SU-DHL-6 (cell line): ENCODE measurements at regions not wholly inside any gene's neighbourhood (a gene's known extent, or its start where the extent isn't known, plus 50 kb on each side); places are given as distances from the start of the nearest gene placed in this dataset.

Experiments used
- EZH2phosphoT487 ChIP-seq: fragments of 200-600 bp; sonication (generic), shearing (Covaris generic); conservative IDR thresholded peaks from 2 replicates; pipeline ENCODE4 v1.6.1; 2018; ENCODE audit warnings: mild to moderate bottlenecking, antibody characterized with exemption, low read length, moderate library complexity, mixed read lengths
- TF ChIP-seq, protein P1 (sequence below): fragments of 200-600 bp; sonication (generic); IDR thresholded peaks from one replicate; pipeline ENCODE4 v1.5.1; 2017; ENCODE audit warnings: antibody characterized with exemption, mild to moderate bottlenecking, low read length, moderate library complexity; ENCODE audit not compliant: insufficient read depth, poor library complexity, severe bottlenecking

- TF ChIP-seq, protein P1, sequence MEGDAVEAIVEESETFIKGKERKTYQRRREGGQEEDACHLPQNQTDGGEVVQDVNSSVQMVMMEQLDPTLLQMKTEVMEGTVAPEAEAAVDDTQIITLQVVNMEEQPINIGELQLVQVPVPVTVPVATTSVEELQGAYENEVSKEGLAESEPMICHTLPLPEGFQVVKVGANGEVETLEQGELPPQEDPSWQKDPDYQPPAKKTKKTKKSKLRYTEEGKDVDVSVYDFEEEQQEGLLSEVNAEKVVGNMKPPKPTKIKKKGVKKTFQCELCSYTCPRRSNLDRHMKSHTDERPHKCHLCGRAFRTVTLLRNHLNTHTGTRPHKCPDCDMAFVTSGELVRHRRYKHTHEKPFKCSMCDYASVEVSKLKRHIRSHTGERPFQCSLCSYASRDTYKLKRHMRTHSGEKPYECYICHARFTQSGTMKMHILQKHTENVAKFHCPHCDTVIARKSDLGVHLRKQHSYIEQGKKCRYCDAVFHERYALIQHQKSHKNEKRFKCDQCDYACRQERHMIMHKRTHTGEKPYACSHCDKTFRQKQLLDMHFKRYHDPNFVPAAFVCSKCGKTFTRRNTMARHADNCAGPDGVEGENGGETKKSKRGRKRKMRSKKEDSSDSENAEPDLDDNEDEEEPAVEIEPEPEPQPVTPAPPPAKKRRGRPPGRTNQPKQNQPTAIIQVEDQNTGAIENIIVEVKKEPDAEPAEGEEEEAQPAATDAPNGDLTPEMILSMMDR, result no peak
- TF ChIP-seq EZH2phosphoT487, result no peak
These were observed 217.5 kb downstream of the ABCC12 start for GRCh38 chr16:47938272-47938671.
